GM12878 (cell line): ENCODE measurements at regions not wholly inside any gene's neighbourhood (a gene's known extent, or its start where the extent isn't known, plus 50 kb on each side); places are given as distances from the start of the nearest gene placed in this dataset.

Source experiments
- ATAC-seq: fragments of 200-7000 bp; cut with Tn5 transposase; 3 replicates; pipeline ENCODE4 v1.9.1; 2020; ENCODE audit warnings: mild to moderate bottlenecking, moderate library complexity
- BruUV-seq: library from RNA; stranded (reverse); fragments of 400-500 nt; replicated peaks from 2 replicates; lab custom pipeline; 2021; lab: Mats Ljungman, UMichigan
- CTCF ChIA-PET: fragments of 300-600 bp; sonication (Branson Sonifier 250); formaldehyde crosslinking; extraction: SDS; loops from one replicate; lab custom pipeline; 2021; ENCODE audit warnings: inconsistent platforms; lab: Yijun Ruan, JAX
- POLR2A ChIA-PET: fragments of 350-600 bp; formaldehyde crosslinking; extraction: SDS; loops from one replicate; lab custom pipeline; 2021; ENCODE audit warnings: inconsistent platforms; lab: Charles Lee
- RAD21 ChIA-PET: fragments of 300-600 bp; sonication (Branson Sonifier 250); formaldehyde crosslinking; loops from one replicate; lab custom pipeline; 2023; ENCODE audit warnings: antibody characterized with exemption; ENCODE audit not compliant: unreplicated experiment; lab: Charles Lee
- SMC1A ChIA-PET: fragments of 300-600 bp; sonication (Branson Sonifier 250); formaldehyde crosslinking; loops from one replicate; lab custom pipeline; 2023; ENCODE audit not compliant: unreplicated experiment, uncharacterized antibody; lab: Charles Lee
- DNase-seq: peaks from one replicate; pipeline ENCODE4 v3.0.0-alpha.2; 2011; ENCODE audit warnings: low read depth, low spot score
- FAIRE-seq: peaks from 3 replicates; lab custom pipeline; 2011; peaks lifted over from hg19 to GRCh38; lab: Jason Lieb, UNC
- H2AFZ ChIP-seq: 2 replicates; pipeline ENCODE4 v1.6.0; 2011; ENCODE audit warnings: low read depth, low read length, control low read depth; ENCODE audit not compliant: control insufficient read depth
- H3K27ac ChIP-seq: 2 replicates; pipeline ENCODE4 v1.5.1; 2011; ENCODE audit warnings: control low read depth; ENCODE audit not compliant: control insufficient read depth, insufficient read depth
- H3K27me3 ChIP-seq, 2 experiments: replicated peaks in 1 of 2; 2 replicates each; pipeline versions ENCODE4 v1.6.0 to v1.6.1; 2011; ENCODE audit warnings: low read length in 1 of 2; ENCODE audit not compliant: control insufficient read depth in 2 of 2, insufficient read depth in 2 of 2
- H3K36me3 ChIP-seq, 2 experiments: 2 replicates each; pipeline ENCODE4 v1.5.1; 2011; ENCODE audit warnings: low read length in 1 of 2; ENCODE audit not compliant: control insufficient read depth in 2 of 2, insufficient read depth in 2 of 2
- H3K4me1 ChIP-seq: 2 replicates; pipeline ENCODE4 v1.6.1; 2011; ENCODE audit warnings: mild to moderate bottlenecking, low read length, moderate library complexity, mixed read lengths; ENCODE audit not compliant: control insufficient read depth, insufficient read depth
- H3K4me2 ChIP-seq: 2 replicates; pipeline ENCODE4 v1.6.0; 2011; ENCODE audit warnings: control low read depth; ENCODE audit not compliant: control insufficient read depth, insufficient read depth
- H3K4me3 ChIP-seq: fragments of 200-600 bp; sonication (generic); 2 replicates; pipeline ENCODE4 v1.5.1; 2016
- H3K79me2 ChIP-seq: 2 replicates; pipeline ENCODE4 v1.6.0; 2011; ENCODE audit warnings: low read length; ENCODE audit not compliant: control insufficient read depth, insufficient read depth
- H3K9ac ChIP-seq: 2 replicates; pipeline ENCODE4 v1.8.0; 2011; ENCODE audit warnings: low read length, control low read depth, mixed read lengths; ENCODE audit not compliant: control insufficient read depth, insufficient read depth
- H3K9me3 ChIP-seq: replicated peaks from 3 replicates; pipeline ENCODE4 v1.5.1; 2011; ENCODE audit warnings: mild to moderate bottlenecking, low read length; ENCODE audit not compliant: control insufficient read depth, insufficient read depth
- H4K20me1 ChIP-seq: 2 replicates; pipeline ENCODE4 v1.6.0; 2011; ENCODE audit not compliant: control insufficient read depth, insufficient read depth
- ASH2L ChIP-seq: fragments of 300-600, 200-600 bp; sonication (generic); IDR thresholded peaks from 2 replicates; pipeline ENCODE4 v1.6.1; 2017; ENCODE audit warnings: low read depth, mild to moderate bottlenecking, borderline replicate concordance
- EZH2 ChIP-seq: IDR thresholded peaks from 2 replicates; pipeline ENCODE4 v1.6.1; 2012; ENCODE audit warnings: low read depth, mild to moderate bottlenecking, control low read depth, inconsistent platforms, low read length, borderline replicate concordance; ENCODE audit not compliant: control insufficient read depth
- MYC ChIP-seq: IDR thresholded peaks from 2 replicates; pipeline ENCODE4 v1.6.1; 2011; ENCODE audit warnings: mild to moderate bottlenecking, low read length, moderate library complexity, inconsistent platforms; ENCODE audit not compliant: insufficient read depth, insufficient replicate concordance, insufficient read length, severe bottlenecking
- RCOR1 ChIP-seq: conservative IDR thresholded peaks from 2 replicates; pipeline ENCODE4 v1.6.1; 2012; ENCODE audit warnings: low read depth, low read length, improper control_type of control experiment
- SIN3A ChIP-seq: IDR thresholded peaks from 2 replicates; pipeline ENCODE4 v1.6.1; 2012; ENCODE audit warnings: low read depth, low read length, improper control_type of control experiment
- WGBS: methylation state at CpG from one replicate; pipeline ENCODE4 v1.1.6; 2016; ENCODE audit warnings: low lambda C conversion rate; ENCODE audit not compliant: insufficient replicate concordance, insufficient coverage; ENCODE audit errors: missing lambda C conversion rate; 5-methylcytosine and 5-hydroxymethylcytosine counted together
- in situ Hi-C: fragments of 300-500 bp; cut with MboI; formaldehyde crosslinking; loops from 9 replicates; pipeline ENCODE4 v1.14.3; 2018; ENCODE audit warnings: mixed read lengths
- intact Hi-C: fragments of 100-400 bp; cut with micrococcal nuclease; formaldehyde crosslinking; loops from one replicate; pipeline ENCODE4 v1.14.2; 2022; ENCODE audit not compliant: unreplicated experiment
- TF ChIP-seq, protein P1 (sequence below): IDR thresholded peaks from 2 replicates; pipeline ENCODE4 v1.6.1; 2012; ENCODE audit warnings: improper control_type of control experiment, low read depth, low read length; ENCODE audit not compliant: insufficient replicate concordance
- TF ChIP-seq, protein P2 (sequence below): fragments of 150-350 bp; IDR thresholded peaks from 2 replicates; pipeline ENCODE4 v1.6.1; 2016; ENCODE audit warnings: low read depth, low read length
- TF ChIP-seq, protein P3 (sequence below): fragments of 450-650 bp; IDR thresholded peaks from 2 replicates; pipeline ENCODE4 v1.6.1; 2018; ENCODE audit warnings: borderline replicate concordance, mild to moderate bottlenecking; ENCODE audit not compliant: partially characterized antibody
- TF ChIP-seq, protein P4 (sequence below): IDR thresholded peaks from 2 replicates; pipeline ENCODE4 v1.6.1; 2011; ENCODE audit warnings: borderline replicate concordance, low read depth, mild to moderate bottlenecking, moderate library complexity, low read length; ENCODE audit not compliant: insufficient read depth, poor library complexity, severe bottlenecking

DNA sequence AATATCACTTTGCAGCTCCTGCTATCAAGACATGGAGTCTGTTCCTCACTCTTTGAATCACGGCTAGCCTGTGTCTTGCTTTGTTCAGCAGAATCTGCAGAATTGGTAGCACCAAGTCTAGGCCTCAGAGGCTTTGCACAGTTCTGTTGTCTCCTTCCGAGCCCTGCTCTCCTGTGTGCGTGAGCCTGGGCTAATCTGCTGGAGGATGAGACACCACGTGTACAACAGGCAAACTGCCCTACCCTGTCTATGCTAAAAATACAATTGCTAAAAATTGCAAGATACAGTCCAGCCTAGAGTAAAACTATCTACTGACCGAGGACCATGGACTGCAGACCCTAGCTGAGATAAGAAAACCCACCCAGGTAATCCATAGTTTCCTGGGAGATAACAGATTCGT lies 484.7 kb downstream of the NPIPA7 start:
- Histone ChIP-seq H3K36me3 (no peaks in the 10 kb centered on the region), H3K4me3 (no peak overlapping the region), H3K79me2 (no peaks in the 10 kb centered on the region), H2AFZ (no peak overlapping the region), H3K9ac (no peak overlapping the region), H3K9me3 (no peaks in the 10 kb centered on the region), H3K4me2 (no peak overlapping the region), H3K4me1 (peaks cover 4% of the 10 kb centered on the region; the same call in 1 of the 2 replicates), H3K27me3 (peaks cover 0 to 1% of the 10 kb centered on the region in 2 experiments; a peak in 2 of 4 replicates), H4K20me1 (no peaks in the 10 kb centered on the region), H3K27ac (no peak overlapping the region)
- CTCF ChIA-PET: interaction anchor here (0.9 to 5.9 kb wide), 5 partner anchors 208 to 716 kb away, joined by 3 to 29 read pairs (median 3); no protein-coding TSS in a partner anchor
- SMC1A ChIA-PET: interaction anchor here (0.7 to 2.9 kb wide), 11 partner anchors 10 to 715 kb away, joined by 3 to 17 read pairs (median 3); no protein-coding TSS in a partner anchor
- FAIRE-seq: no peak
- 57% methylated on average over 6 of the region's 6 CpGs for WGBS
- DNase-seq: no peak
- no peak for ATAC-seq
- POLR2A ChIA-PET: interaction anchor here (0.6 to 1.1 kb wide), 2 partner anchors 204 to 252 kb away, joined by 3 to 5 read pairs; no protein-coding TSS in a partner anchor
- in situ Hi-C loops: loop anchor here (10.0 kb wide), 1 partner anchor 481 kb away; no protein-coding TSS in a partner anchor
- intact Hi-C loops: loop anchor here (5.0 to 10.0 kb wide), 5 partner anchors 164 to 349 kb away; no protein-coding TSS in a partner anchor
- RAD21 ChIA-PET: interaction anchor here (0.7 to 1.0 kb wide), 3 partner anchors 163 to 396 kb away, joined by 3 to 4 read pairs (median 3); no protein-coding TSS in a partner anchor
- BruUV-seq: no TSS peak
- TF ChIP-seq SIN3A (no peak), ASH2L (no peak), RCOR1 (no peak), MYC (no peak), EZH2 (no peak)
- TF ChIP-seq, protein P1, sequence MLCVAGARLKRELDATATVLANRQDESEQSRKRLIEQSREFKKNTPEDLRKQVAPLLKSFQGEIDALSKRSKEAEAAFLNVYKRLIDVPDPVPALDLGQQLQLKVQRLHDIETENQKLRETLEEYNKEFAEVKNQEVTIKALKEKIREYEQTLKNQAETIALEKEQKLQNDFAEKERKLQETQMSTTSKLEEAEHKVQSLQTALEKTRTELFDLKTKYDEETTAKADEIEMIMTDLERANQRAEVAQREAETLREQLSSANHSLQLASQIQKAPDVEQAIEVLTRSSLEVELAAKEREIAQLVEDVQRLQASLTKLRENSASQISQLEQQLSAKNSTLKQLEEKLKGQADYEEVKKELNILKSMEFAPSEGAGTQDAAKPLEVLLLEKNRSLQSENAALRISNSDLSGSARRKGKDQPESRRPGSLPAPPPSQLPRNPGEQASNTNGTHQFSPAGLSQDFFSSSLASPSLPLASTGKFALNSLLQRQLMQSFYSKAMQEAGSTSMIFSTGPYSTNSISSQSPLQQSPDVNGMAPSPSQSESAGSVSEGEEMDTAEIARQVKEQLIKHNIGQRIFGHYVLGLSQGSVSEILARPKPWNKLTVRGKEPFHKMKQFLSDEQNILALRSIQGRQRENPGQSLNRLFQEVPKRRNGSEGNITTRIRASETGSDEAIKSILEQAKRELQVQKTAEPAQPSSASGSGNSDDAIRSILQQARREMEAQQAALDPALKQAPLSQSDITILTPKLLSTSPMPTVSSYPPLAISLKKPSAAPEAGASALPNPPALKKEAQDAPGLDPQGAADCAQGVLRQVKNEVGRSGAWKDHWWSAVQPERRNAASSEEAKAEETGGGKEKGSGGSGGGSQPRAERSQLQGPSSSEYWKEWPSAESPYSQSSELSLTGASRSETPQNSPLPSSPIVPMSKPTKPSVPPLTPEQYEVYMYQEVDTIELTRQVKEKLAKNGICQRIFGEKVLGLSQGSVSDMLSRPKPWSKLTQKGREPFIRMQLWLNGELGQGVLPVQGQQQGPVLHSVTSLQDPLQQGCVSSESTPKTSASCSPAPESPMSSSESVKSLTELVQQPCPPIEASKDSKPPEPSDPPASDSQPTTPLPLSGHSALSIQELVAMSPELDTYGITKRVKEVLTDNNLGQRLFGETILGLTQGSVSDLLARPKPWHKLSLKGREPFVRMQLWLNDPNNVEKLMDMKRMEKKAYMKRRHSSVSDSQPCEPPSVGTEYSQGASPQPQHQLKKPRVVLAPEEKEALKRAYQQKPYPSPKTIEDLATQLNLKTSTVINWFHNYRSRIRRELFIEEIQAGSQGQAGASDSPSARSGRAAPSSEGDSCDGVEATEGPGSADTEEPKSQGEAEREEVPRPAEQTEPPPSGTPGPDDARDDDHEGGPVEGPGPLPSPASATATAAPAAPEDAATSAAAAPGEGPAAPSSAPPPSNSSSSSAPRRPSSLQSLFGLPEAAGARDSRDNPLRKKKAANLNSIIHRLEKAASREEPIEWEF: no peak
- TF ChIP-seq, protein P2, sequence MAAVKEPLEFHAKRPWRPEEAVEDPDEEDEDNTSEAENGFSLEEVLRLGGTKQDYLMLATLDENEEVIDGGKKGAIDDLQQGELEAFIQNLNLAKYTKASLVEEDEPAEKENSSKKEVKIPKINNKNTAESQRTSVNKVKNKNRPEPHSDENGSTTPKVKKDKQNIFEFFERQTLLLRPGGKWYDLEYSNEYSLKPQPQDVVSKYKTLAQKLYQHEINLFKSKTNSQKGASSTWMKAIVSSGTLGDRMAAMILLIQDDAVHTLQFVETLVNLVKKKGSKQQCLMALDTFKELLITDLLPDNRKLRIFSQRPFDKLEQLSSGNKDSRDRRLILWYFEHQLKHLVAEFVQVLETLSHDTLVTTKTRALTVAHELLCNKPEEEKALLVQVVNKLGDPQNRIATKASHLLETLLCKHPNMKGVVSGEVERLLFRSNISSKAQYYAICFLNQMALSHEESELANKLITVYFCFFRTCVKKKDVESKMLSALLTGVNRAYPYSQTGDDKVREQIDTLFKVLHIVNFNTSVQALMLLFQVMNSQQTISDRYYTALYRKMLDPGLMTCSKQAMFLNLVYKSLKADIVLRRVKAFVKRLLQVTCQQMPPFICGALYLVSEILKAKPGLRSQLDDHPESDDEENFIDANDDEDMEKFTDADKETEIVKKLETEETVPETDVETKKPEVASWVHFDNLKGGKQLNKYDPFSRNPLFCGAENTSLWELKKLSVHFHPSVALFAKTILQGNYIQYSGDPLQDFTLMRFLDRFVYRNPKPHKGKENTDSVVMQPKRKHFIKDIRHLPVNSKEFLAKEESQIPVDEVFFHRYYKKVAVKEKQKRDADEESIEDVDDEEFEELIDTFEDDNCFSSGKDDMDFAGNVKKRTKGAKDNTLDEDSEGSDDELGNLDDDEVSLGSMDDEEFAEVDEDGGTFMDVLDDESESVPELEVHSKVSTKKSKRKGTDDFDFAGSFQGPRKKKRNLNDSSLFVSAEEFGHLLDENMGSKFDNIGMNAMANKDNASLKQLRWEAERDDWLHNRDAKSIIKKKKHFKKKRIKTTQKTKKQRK: no peak
- TF ChIP-seq, protein P3, sequence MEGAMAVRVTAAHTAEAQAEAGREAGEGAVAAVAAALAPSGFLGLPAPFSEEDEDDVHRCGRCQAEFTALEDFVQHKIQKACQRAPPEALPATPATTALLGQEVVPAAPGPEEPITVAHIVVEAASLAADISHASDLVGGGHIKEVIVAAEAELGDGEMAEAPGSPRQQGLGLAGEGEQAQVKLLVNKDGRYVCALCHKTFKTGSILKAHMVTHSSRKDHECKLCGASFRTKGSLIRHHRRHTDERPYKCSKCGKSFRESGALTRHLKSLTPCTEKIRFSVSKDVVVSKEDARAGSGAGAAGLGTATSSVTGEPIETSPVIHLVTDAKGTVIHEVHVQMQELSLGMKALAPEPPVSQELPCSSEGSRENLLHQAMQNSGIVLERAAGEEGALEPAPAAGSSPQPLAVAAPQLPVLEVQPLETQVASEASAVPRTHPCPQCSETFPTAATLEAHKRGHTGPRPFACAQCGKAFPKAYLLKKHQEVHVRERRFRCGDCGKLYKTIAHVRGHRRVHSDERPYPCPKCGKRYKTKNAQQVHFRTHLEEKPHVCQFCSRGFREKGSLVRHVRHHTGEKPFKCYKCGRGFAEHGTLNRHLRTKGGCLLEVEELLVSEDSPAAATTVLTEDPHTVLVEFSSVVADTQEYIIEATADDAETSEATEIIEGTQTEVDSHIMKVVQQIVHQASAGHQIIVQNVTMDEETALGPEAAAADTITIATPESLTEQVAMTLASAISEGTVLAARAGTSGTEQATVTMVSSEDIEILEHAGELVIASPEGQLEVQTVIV: no peak
- TF ChIP-seq, protein P4, sequence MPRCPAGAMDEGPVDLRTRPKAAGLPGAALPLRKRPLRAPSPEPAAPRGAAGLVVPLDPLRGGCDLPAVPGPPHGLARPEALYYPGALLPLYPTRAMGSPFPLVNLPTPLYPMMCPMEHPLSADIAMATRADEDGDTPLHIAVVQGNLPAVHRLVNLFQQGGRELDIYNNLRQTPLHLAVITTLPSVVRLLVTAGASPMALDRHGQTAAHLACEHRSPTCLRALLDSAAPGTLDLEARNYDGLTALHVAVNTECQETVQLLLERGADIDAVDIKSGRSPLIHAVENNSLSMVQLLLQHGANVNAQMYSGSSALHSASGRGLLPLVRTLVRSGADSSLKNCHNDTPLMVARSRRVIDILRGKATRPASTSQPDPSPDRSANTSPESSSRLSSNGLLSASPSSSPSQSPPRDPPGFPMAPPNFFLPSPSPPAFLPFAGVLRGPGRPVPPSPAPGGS: no peak
